ENCODE measurements at regions not wholly inside any gene's neighbourhood (a gene's known extent, or its start where the extent isn't known, plus 50 kb on each side); places are given as distances from the start of the nearest gene placed in this dataset.

DNA sequence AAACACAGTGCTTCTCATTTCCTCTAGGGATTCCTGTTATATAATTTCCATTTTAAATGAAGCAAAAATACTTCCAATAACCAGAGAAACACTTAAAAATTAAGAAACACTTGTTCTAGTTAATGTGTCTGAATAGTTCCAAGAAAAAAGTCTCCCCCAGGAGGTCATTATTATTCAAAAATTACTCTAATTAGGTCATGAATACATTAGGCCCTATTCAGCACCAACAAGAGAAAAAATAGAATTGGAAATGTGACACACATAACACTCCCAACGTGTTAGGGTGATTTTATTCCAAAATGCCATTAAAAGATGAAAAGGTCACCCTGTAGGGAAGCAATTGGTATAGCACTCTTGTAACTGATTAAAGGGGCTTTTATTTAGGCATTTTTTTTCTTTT lies 382.1 kb downstream of the TUSC7 start:
- Histone ChIP-seq H3K4me2 (ENCODE audit: low read length) (no peak overlapping the region), H3K9ac (ENCODE audit: low read length) (no peak overlapping the region), H2AFZ (ENCODE audit: low read depth, low read length) (no peak overlapping the region), H3K4me1 (ENCODE audit: insufficient read depth, low read length) (no peaks in the 10 kb centered on the region), H3K27ac (ENCODE audit: low read depth, low read length) (no peak overlapping the region), H3K4me3 (ENCODE audit: insufficient read depth, low read depth, low read length) (no peak overlapping the region), H3K36me3 (ENCODE audit: insufficient read depth, low read length) (no peaks in the 10 kb centered on the region), H3K9me3 (ENCODE audit: insufficient read depth, low read depth, low read length) (no peaks in the 10 kb centered on the region), H4K20me1 (ENCODE audit: insufficient read depth, low read length) (no peaks in the 10 kb centered on the region), H3K79me2 (ENCODE audit: insufficient read depth, low read length) (no peaks in the 10 kb centered on the region), H3K27me3 (ENCODE audit: insufficient read depth, low read length) (no peaks in the 10 kb centered on the region)
- H3K27me3 Mint-ChIP-seq (ENCODE audit: low read depth, unreplicated experiment) = no peaks in the 10 kb centered on the region
- TF ChIP-seq, protein P1, sequence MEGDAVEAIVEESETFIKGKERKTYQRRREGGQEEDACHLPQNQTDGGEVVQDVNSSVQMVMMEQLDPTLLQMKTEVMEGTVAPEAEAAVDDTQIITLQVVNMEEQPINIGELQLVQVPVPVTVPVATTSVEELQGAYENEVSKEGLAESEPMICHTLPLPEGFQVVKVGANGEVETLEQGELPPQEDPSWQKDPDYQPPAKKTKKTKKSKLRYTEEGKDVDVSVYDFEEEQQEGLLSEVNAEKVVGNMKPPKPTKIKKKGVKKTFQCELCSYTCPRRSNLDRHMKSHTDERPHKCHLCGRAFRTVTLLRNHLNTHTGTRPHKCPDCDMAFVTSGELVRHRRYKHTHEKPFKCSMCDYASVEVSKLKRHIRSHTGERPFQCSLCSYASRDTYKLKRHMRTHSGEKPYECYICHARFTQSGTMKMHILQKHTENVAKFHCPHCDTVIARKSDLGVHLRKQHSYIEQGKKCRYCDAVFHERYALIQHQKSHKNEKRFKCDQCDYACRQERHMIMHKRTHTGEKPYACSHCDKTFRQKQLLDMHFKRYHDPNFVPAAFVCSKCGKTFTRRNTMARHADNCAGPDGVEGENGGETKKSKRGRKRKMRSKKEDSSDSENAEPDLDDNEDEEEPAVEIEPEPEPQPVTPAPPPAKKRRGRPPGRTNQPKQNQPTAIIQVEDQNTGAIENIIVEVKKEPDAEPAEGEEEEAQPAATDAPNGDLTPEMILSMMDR (IDR thresholded peaks at IDR 0.05; ENCODE audit: insufficient read depth, low read depth, low read length) = no peak
- no peak for TF ChIP-seq EZH2 (IDR thresholded peaks at IDR 0.05; ENCODE audit: insufficient read depth, low read length)
- H3K4me3 Mint-ChIP-seq (ENCODE audit: unreplicated experiment) = no peak overlapping the region
- FAIRE-seq (no peak), DNase-seq (ENCODE audit: low read depth) (no peak)
- no peaks in the 10 kb centered on the region for H3K9me3 Mint-ChIP-seq (ENCODE audit: unreplicated experiment)
- no peak overlapping the region for H3K27ac Mint-ChIP-seq (ENCODE audit: unreplicated experiment)
- H3K4me1 Mint-ChIP-seq (ENCODE audit: low read depth, unreplicated experiment) = no peaks in the 10 kb centered on the region
- H3K36me3 Mint-ChIP-seq (ENCODE audit: low read depth, unreplicated experiment) = no peaks in the 10 kb centered on the region

DNA sequence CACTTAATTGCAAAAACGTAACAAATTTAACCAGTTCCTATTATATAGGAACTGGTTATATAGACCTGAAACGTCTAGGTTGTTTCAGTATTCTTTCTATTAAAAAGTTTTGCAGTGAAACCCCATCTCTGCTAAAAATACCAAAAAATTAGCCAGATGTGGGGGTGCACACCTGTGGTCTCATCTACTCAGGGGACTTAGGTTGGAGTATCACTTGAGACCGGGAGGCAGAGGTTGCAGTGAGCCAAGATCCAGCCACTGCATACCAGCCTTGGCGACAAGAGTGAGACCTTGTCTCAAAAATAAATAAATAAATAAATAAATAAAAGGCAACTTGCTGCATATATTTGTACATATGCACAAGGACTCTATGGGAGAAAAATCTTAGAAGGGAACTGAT lies 387.0 kb downstream of the TUSC7 start:
- no peak overlapping the region for H3K27ac Mint-ChIP-seq (ENCODE audit: unreplicated experiment)
- H3K9ac ChIP-seq (ENCODE audit: low read length) = no peak overlapping the region
- H3K36me3 ChIP-seq (ENCODE audit: insufficient read depth, low read length) = no peaks in the 10 kb centered on the region
- no peak overlapping the region for H3K4me3 Mint-ChIP-seq (ENCODE audit: unreplicated experiment)
- no peaks in the 10 kb centered on the region for H3K9me3 ChIP-seq (ENCODE audit: insufficient read depth, low read depth, low read length)
- H3K4me2 ChIP-seq (ENCODE audit: low read length) = no peak overlapping the region
- no peaks in the 10 kb centered on the region for H3K4me1 Mint-ChIP-seq (ENCODE audit: low read depth, unreplicated experiment)
- DNase-seq (ENCODE audit: low read depth) (no peak), FAIRE-seq (no peak)
- H3K27ac ChIP-seq (ENCODE audit: low read depth, low read length) = no peak overlapping the region
- TF ChIP-seq EZH2 (IDR thresholded peaks at IDR 0.05; ENCODE audit: insufficient read depth, low read length) = no peak
- TF ChIP-seq, protein P1 (IDR thresholded peaks at IDR 0.05; ENCODE audit: insufficient read depth, low read depth, low read length) = no peak
- no peaks in the 10 kb centered on the region for H3K9me3 Mint-ChIP-seq (ENCODE audit: unreplicated experiment)
- H3K36me3 Mint-ChIP-seq (ENCODE audit: low read depth, unreplicated experiment) = no peaks in the 10 kb centered on the region
- no peaks in the 10 kb centered on the region for H3K27me3 ChIP-seq (ENCODE audit: insufficient read depth, low read length)
- no peaks in the 10 kb centered on the region for H3K27me3 Mint-ChIP-seq (ENCODE audit: low read depth, unreplicated experiment)
- no peaks in the 10 kb centered on the region for H3K79me2 ChIP-seq (ENCODE audit: insufficient read depth, low read length)
- no peak overlapping the region for H3K4me3 ChIP-seq (ENCODE audit: insufficient read depth, low read depth, low read length)
- H4K20me1 ChIP-seq (ENCODE audit: insufficient read depth, low read length) = no peaks in the 10 kb centered on the region
- H3K4me1 ChIP-seq (ENCODE audit: insufficient read depth, low read length) = no peaks in the 10 kb centered on the region
- H2AFZ ChIP-seq (ENCODE audit: low read depth, low read length) = no peak overlapping the region

DNA sequence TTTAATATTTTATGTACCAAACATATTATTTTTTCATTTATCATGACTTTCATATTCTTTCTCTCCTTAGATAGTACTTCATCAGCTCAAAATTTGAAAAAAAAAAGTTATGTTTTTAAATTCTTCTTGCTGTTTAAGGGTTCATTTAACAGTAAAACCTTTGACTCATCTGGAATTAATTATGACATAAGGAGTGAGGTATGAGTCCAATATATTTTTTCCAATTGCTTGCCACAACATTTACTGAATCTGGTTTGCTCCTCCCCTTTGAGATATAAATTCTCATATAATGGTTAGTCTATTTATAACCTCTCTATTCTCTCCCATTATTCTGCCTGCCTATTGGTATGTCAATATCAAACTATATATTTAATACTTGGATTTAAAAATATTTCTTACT lies 387.8 kb downstream of the TUSC7 start:
- H2AFZ ChIP-seq (ENCODE audit: low read depth, low read length) = no peak overlapping the region
- Mint-ChIP-seq H3K27me3 (ENCODE audit: low read depth, unreplicated experiment) (no peaks in the 10 kb centered on the region), H3K9me3 (ENCODE audit: unreplicated experiment) (no peaks in the 10 kb centered on the region), H3K4me1 (ENCODE audit: low read depth, unreplicated experiment) (no peaks in the 10 kb centered on the region), H3K27ac (ENCODE audit: unreplicated experiment) (no peak overlapping the region), H3K4me3 (ENCODE audit: unreplicated experiment) (no peak overlapping the region), H3K36me3 (ENCODE audit: low read depth, unreplicated experiment) (no peaks in the 10 kb centered on the region)
- H3K4me2 ChIP-seq (ENCODE audit: low read length) = no peak overlapping the region
- H3K4me1 ChIP-seq (ENCODE audit: insufficient read depth, low read length) = no peaks in the 10 kb centered on the region
- H3K9ac ChIP-seq (ENCODE audit: low read length) = no peak overlapping the region
- TF ChIP-seq, protein P1 (IDR thresholded peaks at IDR 0.05; ENCODE audit: insufficient read depth, low read depth, low read length) = no peak
- no peak for TF ChIP-seq EZH2 (IDR thresholded peaks at IDR 0.05; ENCODE audit: insufficient read depth, low read length)
- no peaks in the 10 kb centered on the region for H3K79me2 ChIP-seq (ENCODE audit: insufficient read depth, low read length)
- H3K4me3 ChIP-seq (ENCODE audit: insufficient read depth, low read depth, low read length) = no peak overlapping the region
- DNase-seq (ENCODE audit: low read depth) (peak; percentile 29), FAIRE-seq (no peak)
- no peaks in the 10 kb centered on the region for H3K9me3 ChIP-seq (ENCODE audit: insufficient read depth, low read depth, low read length)
- H3K36me3 ChIP-seq (ENCODE audit: insufficient read depth, low read length) = no peaks in the 10 kb centered on the region
- H4K20me1 ChIP-seq (ENCODE audit: insufficient read depth, low read length) = no peaks in the 10 kb centered on the region
- H3K27me3 ChIP-seq (ENCODE audit: insufficient read depth, low read length) = no peaks in the 10 kb centered on the region
- no peak overlapping the region for H3K27ac ChIP-seq (ENCODE audit: low read depth, low read length)

Measured in astrocyte (in vitro differentiated cells and primary cell).